HepG2 (cell line): ENCODE measurements at regions not wholly inside any gene's neighbourhood (a gene's known extent, or its start where the extent isn't known, plus 50 kb on each side); places are given as distances from the start of the nearest gene placed in this dataset.

Experiments used
- ATAC-seq: fragments of 200-7000 bp; cut with Tn5 transposase; 3 replicates; pipeline ENCODE4 v1.9.1; 2020; ENCODE audit warnings: mild to moderate bottlenecking, moderate library complexity
- BruUV-seq: library from RNA; stranded (reverse); fragments of 400-500 nt; replicated peaks from 2 replicates; lab custom pipeline; 2021; lab: Mats Ljungman, UMichigan
- CTCF ChIA-PET: fragments of 300-600 bp; formaldehyde crosslinking; extraction: SDS; loops from one replicate; lab custom pipeline; 2021; ENCODE audit warnings: low total read pairs, inconsistent platforms, low intra/inter-chr PET ratio; lab: Yijun Ruan, JAX
- POLR2A ChIA-PET: fragments of 350-600 bp; sonication (Branson Sonifier 250); formaldehyde crosslinking; loops from one replicate; lab custom pipeline; 2020; ENCODE audit warnings: antibody characterized with exemption, inconsistent platforms; lab: Yijun Ruan, JAX
- DNase-seq: peaks from one replicate; pipeline ENCODE4 v3.0.0-alpha.2; 2015; ENCODE audit warnings: low spot score
- FAIRE-seq: peaks from 3 replicates; lab custom pipeline; 2011; peaks lifted over from hg19 to GRCh38; lab: Jason Lieb, UNC
- H2AFZ ChIP-seq: one replicate; pipeline ENCODE4 v1.6.1; 2011; ENCODE audit warnings: low read length, inconsistent platforms
- H3K27ac ChIP-seq: fragments of 300-600 bp; 3 replicates; pipeline ENCODE4 v1.8.0; 2011; ENCODE audit warnings: mixed run types, mild to moderate bottlenecking, mixed read lengths, low read length, inconsistent platforms; ENCODE audit not compliant: insufficient read depth; ENCODE audit errors: extremely low read length
- H3K27me3 ChIP-seq, 2 experiments: fragments of 200-600 bp in 1 of 2; 2 replicates in 1 of 2; 3 replicates in 1 of 2; pipeline versions ENCODE4 v1.6.0 to v1.8.0; 2011; ENCODE audit warnings: low read length in 2 of 2, mild to moderate bottlenecking in 2 of 2, moderate library complexity in 2 of 2, inconsistent platforms in 1 of 2; ENCODE audit not compliant: insufficient read depth in 2 of 2, control insufficient read depth in 1 of 2
- H3K36me3 ChIP-seq, 2 experiments: fragments of 200-600 bp in 1 of 2; replicated peaks in 1 of 2; 2 replicates in 1 of 2; 3 replicates in 1 of 2; pipeline versions ENCODE4 v1.5.1 to v1.8.0; 2011; ENCODE audit warnings: low read length in 2 of 2, inconsistent platforms in 1 of 2; ENCODE audit not compliant: insufficient read depth in 2 of 2, control insufficient read depth in 1 of 2
- H3K4me1 ChIP-seq: 2 replicates; pipeline ENCODE4 v1.5.1; 2012; ENCODE audit warnings: low read length, inconsistent platforms; ENCODE audit not compliant: insufficient read depth
- H3K4me2 ChIP-seq: 2 replicates; pipeline ENCODE4 v1.6.0; 2011; ENCODE audit warnings: low read depth, low read length, inconsistent platforms
- H3K4me3 ChIP-seq, 3 experiments: fragments of 200-600 bp in 1 of 3; sonication (generic), shearing (Covaris generic) in 1 of 3; replicated peaks in 1 of 3; 2 replicates each; pipeline ENCODE4 v1.5.1; 2011 to 2016; ENCODE audit warnings: low read length in 3 of 3, inconsistent platforms in 2 of 3, low read depth in 2 of 3, mild to moderate bottlenecking in 2 of 3, control low read depth in 1 of 3, mixed read lengths in 1 of 3; ENCODE audit not compliant: insufficient read depth in 1 of 3
- H3K79me2 ChIP-seq: one replicate; pipeline ENCODE4 v1.6.1; 2011; ENCODE audit warnings: low read length, inconsistent platforms; ENCODE audit not compliant: insufficient read depth
- H3K9ac ChIP-seq: 2 replicates; pipeline ENCODE4 v1.6.0; 2011; ENCODE audit warnings: mild to moderate bottlenecking, low read depth, low read length, inconsistent platforms; ENCODE audit not compliant: insufficient read depth
- H3K9me3 ChIP-seq: 2 replicates; pipeline ENCODE4 v1.5.1; 2012; ENCODE audit warnings: mild to moderate bottlenecking, low read length
- H4K20me1 ChIP-seq: 2 replicates; pipeline ENCODE4 v1.6.0; 2011; ENCODE audit warnings: inconsistent platforms, mild to moderate bottlenecking, low read length, moderate library complexity; ENCODE audit not compliant: insufficient read depth
- ARNT2 ChIP-seq: sonication (generic); formaldehyde crosslinking; IDR thresholded peaks from 2 replicates; pipeline ENCODE4 v1.8.0; 2022; ENCODE audit warnings: mild to moderate bottlenecking, low read depth, missing genetic modification reagents, moderate library complexity
- ATF7 ChIP-seq, 2 experiments: fragments of 450-650 bp in 1 of 2; sonication (generic) in 1 of 2; formaldehyde crosslinking in 1 of 2; IDR thresholded peaks; 2 replicates each; pipeline versions ENCODE4 v1.4.0 to v1.6.1; 2016 to 2020; ENCODE audit warnings: antibody characterized with exemption in 1 of 2, mild to moderate bottlenecking in 1 of 2, missing genetic modification reagents in 1 of 2
- CREB1 ChIP-seq, 2 experiments: fragments of 450-650 bp in 1 of 2; IDR thresholded peaks; 2 replicates each; pipeline ENCODE4 v1.6.1; 2016 to 2017; ENCODE audit warnings: control low read depth in 1 of 2, mild to moderate bottlenecking in 1 of 2, missing compliant biosample characterization in 1 of 2, missing genetic modification characterization in 1 of 2
- HOMEZ ChIP-seq: IDR thresholded peaks from 2 replicates; pipeline ENCODE4 v1.6.1; 2016; ENCODE audit warnings: low read depth
- ZBTB49 ChIP-seq: sonication (generic); formaldehyde crosslinking; IDR thresholded peaks from 2 replicates; pipeline ENCODE4 v1.4.0; 2020; ENCODE audit warnings: missing genetic modification reagents, borderline replicate concordance
- ZNF101 ChIP-seq: sonication (generic); formaldehyde crosslinking; IDR thresholded peaks from 2 replicates; pipeline ENCODE4 v1.4.0; 2020; ENCODE audit warnings: mild to moderate bottlenecking, low read depth, missing genetic modification reagents, borderline replicate concordance
- ZNF337 ChIP-seq: sonication (generic); formaldehyde crosslinking; IDR thresholded peaks from 2 replicates; pipeline ENCODE4 v1.5.1; 2020; ENCODE audit warnings: missing genetic modification reagents, low read depth, mild to moderate bottlenecking, borderline replicate concordance
- ZNF430 ChIP-seq: sonication (generic); formaldehyde crosslinking; IDR thresholded peaks from 2 replicates; pipeline ENCODE4 v1.9.0; 2021; ENCODE audit warnings: mild to moderate bottlenecking, missing genetic modification reagents
- ZNF513 ChIP-seq: sonication (generic); formaldehyde crosslinking; conservative IDR thresholded peaks from 2 replicates; pipeline ENCODE4 v1.5.0; 2020; ENCODE audit warnings: missing genetic modification reagents
- ZNF644 ChIP-seq: IDR thresholded peaks from 2 replicates; pipeline ENCODE4 v1.6.1; 2016; ENCODE audit warnings: low read depth
- ZNF841 ChIP-seq: sonication (generic); formaldehyde crosslinking; IDR thresholded peaks from 2 replicates; pipeline ENCODE4 v1.8.1; 2023; ENCODE audit warnings: missing genetic modification reagents, borderline replicate concordance
- ZNF883 ChIP-seq: sonication (generic); formaldehyde crosslinking; IDR thresholded peaks from 2 replicates; pipeline ENCODE4 v1.5.1; 2020; ENCODE audit warnings: mild to moderate bottlenecking, missing genetic modification reagents; ENCODE audit errors: not compliant biosample characterization
- in situ Hi-C: cut with HindIII; loops from 2 replicates; pipeline ENCODE4 v1.10.0; 2017; ENCODE audit warnings: low pct_unique_long_range_greater_than_20kb; ENCODE audit not compliant: extremely low pct_ligation_motif_present
- intact Hi-C: fragments of 100-400 bp; cut with micrococcal nuclease; formaldehyde crosslinking; loops from one replicate; pipeline ENCODE4 v1.10.0; 2022; ENCODE audit not compliant: unreplicated experiment
- TF ChIP-seq, protein P1 (sequence below): sonication (generic); formaldehyde crosslinking; IDR thresholded peaks from 2 replicates; pipeline ENCODE4 v1.8.0; 2022; ENCODE audit warnings: mild to moderate bottlenecking, missing genetic modification reagents
- TF ChIP-seq, protein P2 (sequence below): IDR thresholded peaks from 2 replicates; pipeline ENCODE4 v1.6.1; 2016; ENCODE audit warnings: mild to moderate bottlenecking

GRCh38 chr3:102974333-102974732 is 539.5 kb downstream of the ZPLD1 start (continued):
- TF ChIP-seq, protein P1, sequence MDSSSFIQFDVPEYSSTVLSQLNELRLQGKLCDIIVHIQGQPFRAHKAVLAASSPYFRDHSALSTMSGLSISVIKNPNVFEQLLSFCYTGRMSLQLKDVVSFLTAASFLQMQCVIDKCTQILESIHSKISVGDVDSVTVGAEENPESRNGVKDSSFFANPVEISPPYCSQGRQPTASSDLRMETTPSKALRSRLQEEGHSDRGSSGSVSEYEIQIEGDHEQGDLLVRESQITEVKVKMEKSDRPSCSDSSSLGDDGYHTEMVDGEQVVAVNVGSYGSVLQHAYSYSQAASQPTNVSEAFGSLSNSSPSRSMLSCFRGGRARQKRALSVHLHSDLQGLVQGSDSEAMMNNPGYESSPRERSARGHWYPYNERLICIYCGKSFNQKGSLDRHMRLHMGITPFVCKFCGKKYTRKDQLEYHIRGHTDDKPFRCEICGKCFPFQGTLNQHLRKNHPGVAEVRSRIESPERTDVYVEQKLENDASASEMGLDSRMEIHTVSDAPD (CRISPR knock-in tag), result no peak
- TF ChIP-seq ZNF513 (CRISPR knock-in tag), result no peak
- no peak for TF ChIP-seq ZNF883 (CRISPR knock-in tag)

GRCh38 chr3:102979191-102979590 is 544.4 kb downstream of the ZPLD1 start:
- in situ Hi-C loops, result no loop called here
- H3K9ac ChIP-seq, result no peak overlapping the region
- ChIA-PET POLR2A (no interaction called here), CTCF (no interaction called here)
- H3K27me3 ChIP-seq, result no peaks in the 10 kb centered on the region
- H2AFZ ChIP-seq, result no peak overlapping the region
- H3K4me1 ChIP-seq, result no peaks in the 10 kb centered on the region
- no peaks in the 10 kb centered on the region for H3K79me2 ChIP-seq
- H3K27ac ChIP-seq, result no peak overlapping the region
- no peaks in the 10 kb centered on the region for H4K20me1 ChIP-seq
- H3K4me3 ChIP-seq, result no peak overlapping the region
- FAIRE-seq (no peak), ATAC-seq (no peak), DNase-seq (no peak)
- H3K9me3 ChIP-seq, result peaks cover 39% of the 10 kb centered on the region
- BruUV-seq, result no TSS peak
- intact Hi-C loops, result no loop called here
- H3K36me3 ChIP-seq, result no peaks in the 10 kb centered on the region
- no peak overlapping the region for H3K4me2 ChIP-seq
- TF ChIP-seq ATF7 (IDR thresholded peaks at IDR 0.05), result no peak
- TF ChIP-seq ATF7 (CRISPR knock-in tag; IDR thresholded peaks at IDR 0.05), result no peak
- TF ChIP-seq ZBTB49, result no peak
- no peak for TF ChIP-seq ZNF430 (CRISPR knock-in tag)
- TF ChIP-seq ZNF337, result no peak
- no peak for TF ChIP-seq ZNF101
- TF ChIP-seq, protein P2, sequence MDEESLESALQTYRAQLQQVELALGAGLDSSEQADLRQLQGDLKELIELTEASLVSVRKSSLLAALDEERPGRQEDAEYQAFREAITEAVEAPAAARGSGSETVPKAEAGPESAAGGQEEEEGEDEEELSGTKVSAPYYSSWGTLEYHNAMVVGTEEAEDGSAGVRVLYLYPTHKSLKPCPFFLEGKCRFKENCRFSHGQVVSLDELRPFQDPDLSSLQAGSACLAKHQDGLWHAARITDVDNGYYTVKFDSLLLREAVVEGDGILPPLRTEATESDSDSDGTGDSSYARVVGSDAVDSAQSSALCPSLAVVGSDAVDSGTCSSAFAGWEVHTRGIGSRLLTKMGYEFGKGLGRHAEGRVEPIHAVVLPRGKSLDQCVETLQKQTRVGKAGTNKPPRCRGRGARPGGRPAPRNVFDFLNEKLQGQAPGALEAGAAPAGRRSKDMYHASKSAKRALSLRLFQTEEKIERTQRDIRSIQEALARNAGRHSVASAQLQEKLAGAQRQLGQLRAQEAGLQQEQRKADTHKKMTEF (CRISPR knock-in tag), result no peak
- TF ChIP-seq HOMEZ (CRISPR knock-in tag), result no peak
- TF ChIP-seq ZNF644, result no peak
- TF ChIP-seq CREB1 (IDR thresholded peaks at IDR 0.05), result no peak
- TF ChIP-seq CREB1 (CRISPR knock-in tag; IDR thresholded peaks at IDR 0.05), result no peak
- TF ChIP-seq ZNF841, result no peak
- no peak for TF ChIP-seq ARNT2 (CRISPR knock-in tag)
